Spleen (tissue), 7 donors: ENCODE measurements at regions not wholly inside any gene's neighbourhood (a gene's known extent, or its start where the extent isn't known, plus 50 kb on each side); places are given as distances from the start of the nearest gene placed in this dataset.

Source experiments
- POLR2A ChIP-seq, 3 donors: fragments of 450-650 bp; IDR thresholded peaks; one replicate each; pipeline ENCODE4 v1.5.1; 2017; ENCODE audit warnings: antibody characterized with exemption in 3 of 3, mild to moderate bottlenecking in 1 of 3
- POLR2AphosphoS5 ChIP-seq, 3 donors: sonication (generic); formaldehyde crosslinking; IDR thresholded peaks; one replicate each; pipeline ENCODE4 v1.5.1; 2017; ENCODE audit warnings: antibody characterized with exemption in 3 of 3
- TF ChIP-seq, protein P1 (sequence below), 11 experiments: fragments of 200-600 bp in 7 of 11; fragments of 450-650 bp in 4 of 11; sonication (generic) in 4 of 11; IDR thresholded peaks in 8 of 11; conservative IDR thresholded peaks in 3 of 11; 1 replicate in 7 of 11; 2 replicates in 4 of 11; pipeline versions ENCODE4 v1.4.0 to v1.8.0; 2016 to 2021; ENCODE audit warnings: antibody characterized with exemption in 11 of 11, inconsistent platforms in 4 of 11, mild to moderate bottlenecking in 1 of 11
- donor health status: DM: no; HTN: no; CAD: no; lungs with moderate emphysema.
- donor health status: DM: no; HTN: no; CAD: no.
- donor health status: DM: no; HTN: no; CAD: no.

DNA sequence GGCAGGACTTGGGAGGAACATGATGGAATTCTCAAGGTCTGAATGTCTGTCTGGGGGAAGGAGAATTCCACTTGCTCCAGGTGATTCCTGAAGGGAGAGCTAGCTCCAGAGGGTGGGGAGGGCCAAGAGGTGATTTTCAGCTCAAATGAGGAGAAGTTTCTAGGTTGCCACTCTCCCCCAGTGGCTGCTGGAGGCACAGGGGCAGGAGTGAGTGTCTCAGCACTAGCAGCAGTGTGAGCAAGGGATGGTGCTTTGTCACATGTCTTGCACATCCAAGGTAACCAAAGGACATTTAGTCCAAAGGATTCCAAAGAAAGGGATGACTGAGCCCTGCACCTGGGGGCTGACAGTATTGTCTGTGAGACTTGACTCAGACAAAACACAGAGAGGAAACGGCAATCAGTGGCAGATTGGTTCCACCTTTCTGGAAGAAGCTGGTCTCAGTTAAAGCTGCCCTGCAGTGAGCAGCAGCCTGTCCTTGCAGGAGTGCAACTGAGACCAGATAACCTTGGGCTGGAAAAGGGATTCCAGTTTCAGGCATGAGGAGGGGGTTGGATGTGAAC is 51.2 kb upstream of the PCBD1 start:
- TF ChIP-seq, protein P1, sequence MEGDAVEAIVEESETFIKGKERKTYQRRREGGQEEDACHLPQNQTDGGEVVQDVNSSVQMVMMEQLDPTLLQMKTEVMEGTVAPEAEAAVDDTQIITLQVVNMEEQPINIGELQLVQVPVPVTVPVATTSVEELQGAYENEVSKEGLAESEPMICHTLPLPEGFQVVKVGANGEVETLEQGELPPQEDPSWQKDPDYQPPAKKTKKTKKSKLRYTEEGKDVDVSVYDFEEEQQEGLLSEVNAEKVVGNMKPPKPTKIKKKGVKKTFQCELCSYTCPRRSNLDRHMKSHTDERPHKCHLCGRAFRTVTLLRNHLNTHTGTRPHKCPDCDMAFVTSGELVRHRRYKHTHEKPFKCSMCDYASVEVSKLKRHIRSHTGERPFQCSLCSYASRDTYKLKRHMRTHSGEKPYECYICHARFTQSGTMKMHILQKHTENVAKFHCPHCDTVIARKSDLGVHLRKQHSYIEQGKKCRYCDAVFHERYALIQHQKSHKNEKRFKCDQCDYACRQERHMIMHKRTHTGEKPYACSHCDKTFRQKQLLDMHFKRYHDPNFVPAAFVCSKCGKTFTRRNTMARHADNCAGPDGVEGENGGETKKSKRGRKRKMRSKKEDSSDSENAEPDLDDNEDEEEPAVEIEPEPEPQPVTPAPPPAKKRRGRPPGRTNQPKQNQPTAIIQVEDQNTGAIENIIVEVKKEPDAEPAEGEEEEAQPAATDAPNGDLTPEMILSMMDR (IDR thresholded peaks at IDR 0.05 in 8 of 11, conservative IDR thresholded peaks at IDR 0.05 in 3 of 11): no peak
- TF ChIP-seq POLR2A (IDR thresholded peaks at IDR 0.05) (no peak), POLR2AphosphoS5 (IDR thresholded peaks at IDR 0.05) (no peak)
